Stimulated activated CD4-positive, alpha-beta T cell treated with anti-CD3 and anti-CD28 coated beads, Interleukin-2, amount 100 ng/mL, for 48 hours (primary cell): ENCODE measurements at regions not wholly inside any gene's neighbourhood (a gene's known extent, or its start where the extent isn't known, plus 50 kb on each side); places are given as distances from the start of the nearest gene placed in this dataset.

Source experiments
- DNase-seq, 2 donors: peaks; one replicate each; pipeline ENCODE4 v3.0.0-alpha.2; 2020

GRCh38 chr18:24797981-24798380 lies 337.5 kb downstream of the HRH4 start:
- DNase-seq: no peak

GRCh38 chr18:24799176-24799575 lies 338.7 kb downstream of the HRH4 start:
- DNase-seq: no peak

- no peak for DNase-seq
These were observed 339.3 kb downstream of the HRH4 start for GRCh38 chr18:24799720-24800119.

- DNase-seq: no peak
These were observed 340.6 kb downstream of the HRH4 start for GRCh38 chr18:24801001-24801400.

GRCh38 chr18:24802456-24802855 lies 342.0 kb downstream of the HRH4 start:
- no peak for DNase-seq

GRCh38 chr18:24805156-24805555 lies 344.7 kb downstream of the HRH4 start:
- DNase-seq: no peak

GRCh38 chr18:24809173-24809950 lies 348.9 kb downstream of the HRH4 start:
- no peak for DNase-seq

GRCh38 chr18:24810561-24811305 lies 350.3 kb downstream of the HRH4 start:
- DNase-seq: no peak

GRCh38 chr18:24811950-24812681 lies 351.7 kb downstream of the HRH4 start:
- DNase-seq: no peak

- DNase-seq: no peak
These were observed 354.1 kb downstream of the HRH4 start for GRCh38 chr18:24814521-24814920.

- no peak for DNase-seq
These were observed 356.7 kb downstream of the HRH4 start for GRCh38 chr18:24817150-24817549.

- no peak for DNase-seq
These were observed 357.3 kb downstream of the HRH4 start for GRCh38 chr18:24817587-24818371.

GRCh38 chr18:24818441-24818840 lies 358.0 kb downstream of the HRH4 start:
- DNase-seq: no peak

GRCh38 chr18:24819141-24819890 lies 358.9 kb downstream of the HRH4 start:
- no peak for DNase-seq

- DNase-seq: no peak
These were observed 365.0 kb downstream of the HRH4 start for GRCh38 chr18:24825397-24825796.

- DNase-seq: no peak
These were observed 366.2 kb downstream of the HRH4 start for GRCh38 chr18:24826605-24827004.

GRCh38 chr18:24827501-24827900 lies 367.1 kb downstream of the HRH4 start:
- no peak for DNase-seq

GRCh38 chr18:24831081-24831480 lies 370.6 kb downstream of the HRH4 start:
- DNase-seq: no peak

- DNase-seq: no peak
These were observed 371.6 kb downstream of the HRH4 start for GRCh38 chr18:24831871-24832665.

- DNase-seq: no peak
These were observed 375.3 kb downstream of the HRH4 start for GRCh38 chr18:24835751-24836150.

- no peak for DNase-seq
These were observed 376.6 kb downstream of the HRH4 start for GRCh38 chr18:24837066-24837465.
